K562 (cell line): ENCODE measurements at regions not wholly inside any gene's neighbourhood (a gene's known extent, or its start where the extent isn't known, plus 50 kb on each side); places are given as distances from the start of the nearest gene placed in this dataset.
A peak's percentile ranks its signal among the peaks of the same experiment; 100 is the strongest.

Source experiments
- ARID1B ChIP-seq: fragments of 450-650 bp; IDR thresholded peaks from 2 replicates; pipeline ENCODE4 v1.6.1; 2016; ENCODE audit warnings: antibody characterized with exemption, mild to moderate bottlenecking, inconsistent platforms
- BRF2 ChIP-seq: IDR thresholded peaks from 3 replicates; pipeline ENCODE4 v1.6.1; 2011; ENCODE audit warnings: borderline replicate concordance, mild to moderate bottlenecking; ENCODE audit not compliant: insufficient read length, insufficient read depth
- CBX5 ChIP-seq: IDR thresholded peaks from 2 replicates; pipeline ENCODE4 v1.6.1; 2014; ENCODE audit warnings: low read depth, borderline replicate concordance
- CEBPG ChIP-seq, 3 experiments: fragments of 200-800 bp in 1 of 3; sonication (Bioruptor generic) in 1 of 3; sonication (generic) in 1 of 3; formaldehyde crosslinking in 1 of 3; IDR thresholded peaks in 2 of 3; conservative IDR thresholded peaks in 1 of 3; 2 replicates each; pipeline versions ENCODE4 v1.6.1 to v1.8.0; 2016 to 2022; ENCODE audit warnings: missing compliant biosample characterization in 2 of 3, missing genetic modification characterization in 2 of 3, mild to moderate bottlenecking in 1 of 3, missing genetic modification reagents in 1 of 3
- EGR1 ChIP-seq: fragments of 450-650 bp; conservative IDR thresholded peaks from 2 replicates; pipeline ENCODE4 v1.6.1; 2017; ENCODE audit warnings: mild to moderate bottlenecking
- ELK1 ChIP-seq: sonication (generic); formaldehyde crosslinking; IDR thresholded peaks from 2 replicates; pipeline ENCODE4 v1.8.1; 2022; ENCODE audit warnings: missing genetic modification reagents
- ETV1 ChIP-seq: fragments of 450-650 bp; conservative IDR thresholded peaks from 2 replicates; pipeline ENCODE4 v1.6.1; 2016; ENCODE audit warnings: missing genetic modification characterization, control low read depth, low read depth, missing compliant biosample characterization
- ETV5 ChIP-seq: sonication (generic); formaldehyde crosslinking; IDR thresholded peaks from 2 replicates; pipeline ENCODE4 v1.4.0; 2020; ENCODE audit warnings: low read depth, mild to moderate bottlenecking, missing genetic modification reagents
- FOS ChIP-seq: IDR thresholded peaks from 3 replicates; pipeline ENCODE4 v1.6.1; 2011; ENCODE audit not compliant: insufficient read length; ENCODE audit errors: extremely low read depth
- GATAD2A ChIP-seq: fragments of 450-650 bp; IDR thresholded peaks from 2 replicates; pipeline ENCODE4 v1.6.1; 2017
- POLR2B ChIP-seq: fragments of 450-650 bp; IDR thresholded peaks from 2 replicates; pipeline ENCODE4 v1.6.1; 2018; ENCODE audit warnings: low read depth; ENCODE audit not compliant: partially characterized antibody
- THAP7 ChIP-seq: fragments of 250-450 bp; sonication (Bioruptor Pico); IDR thresholded peaks from 2 replicates; pipeline ENCODE4 v1.5.0; 2021
- ZNF121 ChIP-seq: sonication (generic); formaldehyde crosslinking; conservative IDR thresholded peaks from 2 replicates; pipeline ENCODE4 v1.8.0; 2022; ENCODE audit warnings: missing genetic modification reagents
- ZNF197 ChIP-seq: fragments of 200-800 bp; sonication (Bioruptor generic); IDR thresholded peaks from 2 replicates; pipeline ENCODE4 v1.6.1; 2016; ENCODE audit warnings: low read depth, missing genetic modification characterization, missing compliant biosample characterization
- ZNF668 ChIP-seq: fragments of 250-450 bp; sonication (Bioruptor Pico); IDR thresholded peaks from 2 replicates; pipeline ENCODE4 v1.8.0; 2022; ENCODE audit warnings: mild to moderate bottlenecking, inconsistent platforms

DNA sequence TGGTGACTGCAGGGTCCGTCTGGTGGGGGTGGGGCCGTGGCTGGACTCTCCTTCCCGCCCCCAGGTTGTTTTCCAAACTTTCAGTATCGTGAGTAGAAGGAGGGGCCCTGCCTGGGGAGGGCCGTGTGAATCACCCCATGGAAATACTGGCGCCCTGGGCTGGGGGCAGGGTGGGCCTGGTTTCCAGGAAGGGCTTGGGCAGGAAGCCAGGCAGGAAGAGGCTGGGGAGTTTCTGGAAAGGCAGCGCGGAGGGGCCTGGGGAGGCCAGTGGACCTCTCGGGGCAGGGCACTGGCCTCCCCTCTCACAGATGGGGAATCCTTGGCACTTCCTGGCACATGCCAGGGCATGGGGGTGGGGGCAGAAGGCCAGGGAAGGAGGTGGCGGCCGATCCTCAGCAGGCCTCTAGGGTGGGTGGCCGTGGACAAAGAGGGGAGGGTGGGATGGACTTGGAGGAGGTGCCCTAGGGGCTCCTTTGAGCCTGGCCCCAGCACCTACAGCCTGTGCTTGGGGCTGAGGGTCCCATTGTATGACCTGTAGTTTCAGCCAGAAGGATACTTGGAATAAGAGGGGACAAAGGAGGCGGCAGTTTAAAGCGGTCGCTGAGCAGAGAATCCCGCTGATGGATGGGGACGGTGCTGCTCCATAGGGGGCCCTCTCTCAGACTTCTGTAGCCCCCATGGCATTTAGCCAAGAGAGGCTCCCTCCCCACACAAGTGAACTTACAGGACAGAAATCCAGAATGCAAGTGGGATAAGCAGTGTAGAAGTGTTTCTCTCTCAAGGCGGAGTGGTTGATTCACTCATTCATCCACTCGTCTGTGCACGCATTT is 56.5 kb upstream of the GATA2 start (continued):
- TF ChIP-seq ELK1 (CRISPR knock-in tag) (no peak), POLR2B (no peak), CBX5 (no peak), EGR1 (peak; percentile 70), ZNF121 (CRISPR knock-in tag) (no peak), ZNF197 (no peak), BRF2 (no peak), ARID1B (peak; percentile 53; the same call in 1 of the 2 replicates), GATAD2A (peak; percentile 36; the same call in 1 of the 2 replicates), ETV5 (CRISPR knock-in tag) (no peak), ETV1 (peak; percentile 38; the same call in 1 of the 2 replicates), ZNF668 (CRISPR knock-in tag) (no peak), FOS (no peak), CEBPG (CRISPR knock-in tag; IDR thresholded peaks at IDR 0.05) (no peak), CEBPG (tag; conservative IDR thresholded peaks at IDR 0.05 in 1 of 2, IDR thresholded peaks at IDR 0.05 in 1 of 2) (no peak), THAP7 (CRISPR knock-in tag) (no peak)
